ENCODE measurements at regions not wholly inside any gene's neighbourhood (a gene's known extent, or its start where the extent isn't known, plus 50 kb on each side); places are given as distances from the start of the nearest gene placed in this dataset.

GRCh38 chr18:77866351-77866750, 616.7 kb downstream of the GALR1 start:
- TF ChIP-seq EP300 (conservative IDR thresholded peaks at IDR 0.05; ENCODE audit: poor library complexity, severe bottlenecking): no peak
- no peak for TF ChIP-seq TAF1 (IDR thresholded peaks at IDR 0.05; ENCODE audit: low read depth)
- TF ChIP-seq CTCF (IDR thresholded peaks at IDR 0.05; ENCODE audit: poor library complexity, severe bottlenecking): no peak
- no peak for TF ChIP-seq RAD21 (conservative IDR thresholded peaks at IDR 0.05)
- no peak for TF ChIP-seq EZH2 (IDR thresholded peaks at IDR 0.05; ENCODE audit: borderline replicate concordance, insufficient read depth, low read length, poor library complexity, severe bottlenecking)
